GM18505 (cell line): ENCODE measurements at regions not wholly inside any gene's neighbourhood (a gene's known extent, or its start where the extent isn't known, plus 50 kb on each side); places are given as distances from the start of the nearest gene placed in this dataset.

Source experiments
- ATAC-seq: cut with Tn5 transposase; IDR thresholded peaks from one replicate; pipeline ENCODE4 v1.9.1; 2021; ENCODE audit not compliant: unreplicated experiment
- POLR2A ChIP-seq: IDR thresholded peaks from 4 replicates; pipeline ENCODE4 v1.6.1; 2011; ENCODE audit warnings: borderline replicate concordance; ENCODE audit not compliant: insufficient read depth, insufficient read length; ENCODE audit errors: extremely low read depth

- TF ChIP-seq POLR2A, result no peak
- no peak for ATAC-seq
Measured at GRCh38 chr10:107718864-107719263, 554.4 kb upstream of the SORCS1 start.

GRCh38 chr10:107717046-107717445, 552.5 kb upstream of the SORCS1 start:
- ATAC-seq, result no peak
- TF ChIP-seq POLR2A, result no peak

- no peak for TF ChIP-seq POLR2A
- no peak for ATAC-seq
Measured at GRCh38 chr10:107715565-107715964, 551.1 kb upstream of the SORCS1 start.

- no peak for TF ChIP-seq POLR2A
- no peak for ATAC-seq
Measured at GRCh38 chr10:107708981-107709380, 544.5 kb upstream of the SORCS1 start.

GRCh38 chr10:107706096-107706725, 541.7 kb upstream of the SORCS1 start:
- TF ChIP-seq POLR2A, result no peak
- no peak for ATAC-seq

- TF ChIP-seq POLR2A, result no peak
- ATAC-seq, result no peak
Measured at GRCh38 chr10:107701943-107702342, 537.4 kb upstream of the SORCS1 start.

- ATAC-seq, result no peak
- no peak for TF ChIP-seq POLR2A
Measured at GRCh38 chr10:107692072-107692471, 527.6 kb upstream of the SORCS1 start.

GRCh38 chr10:107689323-107689722, 524.8 kb upstream of the SORCS1 start:
- TF ChIP-seq POLR2A, result no peak
- no peak for ATAC-seq

GRCh38 chr10:107687701-107688100, 523.2 kb upstream of the SORCS1 start:
- no peak for ATAC-seq
- no peak for TF ChIP-seq POLR2A

- no peak for ATAC-seq
- no peak for TF ChIP-seq POLR2A
Measured at GRCh38 chr10:107686095-107686494, 521.6 kb upstream of the SORCS1 start.

GRCh38 chr10:107671960-107672359, 507.5 kb upstream of the SORCS1 start:
- no peak for ATAC-seq
- no peak for TF ChIP-seq POLR2A

- ATAC-seq, result no peak
- TF ChIP-seq POLR2A, result no peak
Measured at GRCh38 chr10:107666214-107666613, 501.7 kb upstream of the SORCS1 start.

GRCh38 chr10:107665459-107665858, 501.0 kb upstream of the SORCS1 start:
- ATAC-seq, result no peak

GRCh38 chr10:107657851-107658250, 493.3 kb upstream of the SORCS1 start:
- TF ChIP-seq POLR2A, result no peak
- ATAC-seq, result no peak

More at GRCh38 chr10:107665459-107665858, 501.0 kb upstream of the SORCS1 start:
- TF ChIP-seq POLR2A, result no peak

GRCh38 chr10:107656932-107657331, 492.4 kb upstream of the SORCS1 start:
- no peak for TF ChIP-seq POLR2A
- no peak for ATAC-seq
